ENCODE measurements at regions not wholly inside any gene's neighbourhood (a gene's known extent, or its start where the extent isn't known, plus 50 kb on each side); places are given as distances from the start of the nearest gene placed in this dataset.

DNA sequence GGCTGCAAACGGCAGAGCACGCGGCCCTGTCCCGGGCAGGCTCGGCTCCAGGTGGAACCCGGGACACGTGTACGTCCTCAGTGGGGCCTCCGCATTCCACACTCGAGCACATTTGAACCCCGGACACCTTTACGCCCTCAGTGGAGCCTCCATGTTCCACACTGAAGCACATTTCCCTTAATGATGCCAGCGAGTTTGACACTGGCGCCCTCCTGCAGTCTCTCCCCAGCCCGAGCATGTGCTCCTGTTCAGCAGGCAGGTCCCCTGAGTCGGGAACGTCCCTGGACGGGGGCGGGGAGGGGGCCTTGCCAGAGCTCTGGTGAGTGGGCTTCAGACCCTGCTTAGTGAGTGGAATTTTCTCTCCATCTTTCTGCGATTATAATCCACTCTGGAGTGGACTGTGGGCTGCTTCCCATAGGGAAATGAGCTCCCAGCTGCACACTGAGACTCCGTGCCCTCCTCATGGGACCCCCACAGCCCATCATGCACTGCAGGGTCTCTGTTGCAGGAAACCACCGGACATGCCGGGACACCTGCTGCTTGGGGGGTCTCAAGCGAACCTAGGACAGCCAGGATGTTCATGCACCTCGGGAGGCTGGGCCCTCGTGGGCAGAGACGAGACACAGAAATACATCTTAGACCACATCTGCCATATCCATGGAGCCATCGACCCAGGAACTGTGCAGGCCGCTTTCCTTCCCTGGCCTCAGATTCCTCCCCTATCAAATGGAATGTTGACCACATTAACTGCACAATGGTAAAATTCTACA is 70.3 kb upstream of the SNTG2 start:
- TF ChIP-seq CTCF (IDR thresholded peaks at IDR 0.05; ENCODE audit: low read depth, low read length) = no peak

GRCh38 chr2:879540-879939 is 71.1 kb upstream of the SNTG2 start:
- Histone ChIP-seq H3K4me3 (ENCODE audit: low read depth, low read length) (no peak overlapping the region), H3K4me1 (no peaks in the 10 kb centered on the region), H3K36me3 (no peaks in the 10 kb centered on the region), H3K9me3 (no peaks in the 10 kb centered on the region), H3K27me3 (no peaks in the 10 kb centered on the region)
- DNase-seq = no peak
- no peak for TF ChIP-seq CTCF (IDR thresholded peaks at IDR 0.05; ENCODE audit: low read depth, low read length)

More for the DNA sequence above, 70.3 kb upstream of the SNTG2 start:
- no peaks in the 10 kb centered on the region for H3K36me3 ChIP-seq
- H3K9me3 ChIP-seq = no peaks in the 10 kb centered on the region
- DNase-seq = no peak
- no peaks in the 10 kb centered on the region for H3K4me1 ChIP-seq
- no peaks in the 10 kb centered on the region for H3K27me3 ChIP-seq
- no peak overlapping the region for H3K4me3 ChIP-seq (ENCODE audit: low read depth, low read length)

- no peaks in the 10 kb centered on the region for H3K4me1 ChIP-seq
- no peak overlapping the region for H3K4me3 ChIP-seq (ENCODE audit: low read depth, low read length)
- H3K27me3 ChIP-seq = no peaks in the 10 kb centered on the region
- no peak for TF ChIP-seq CTCF (IDR thresholded peaks at IDR 0.05; ENCODE audit: low read depth, low read length)
- H3K9me3 ChIP-seq = no peaks in the 10 kb centered on the region
- H3K36me3 ChIP-seq = no peaks in the 10 kb centered on the region
- DNase-seq = no peak
Observed at GRCh38 chr2:878245-878930, 72.3 kb upstream of the SNTG2 start.

DNA sequence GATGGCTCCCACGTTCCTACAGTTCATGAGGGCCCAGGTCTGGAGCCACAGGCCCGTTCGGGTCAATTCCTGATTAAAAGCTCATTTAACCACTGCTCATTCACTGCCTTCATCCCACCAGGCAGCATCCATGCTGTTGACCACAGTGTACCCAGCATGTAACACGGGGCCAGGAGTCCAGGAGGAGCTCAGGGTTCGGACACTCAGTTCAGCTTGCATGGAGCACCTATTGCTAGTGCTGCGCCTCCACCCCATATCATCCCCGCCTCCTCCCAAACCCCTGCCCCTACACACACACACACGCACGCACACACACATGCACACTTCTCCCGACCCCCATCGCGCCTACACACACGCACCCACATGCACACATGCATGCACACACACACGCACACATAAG is 72.9 kb upstream of the SNTG2 start:
- no peak for DNase-seq
- TF ChIP-seq CTCF (IDR thresholded peaks at IDR 0.05; ENCODE audit: low read depth, low read length) = no peak
- no peaks in the 10 kb centered on the region for H3K36me3 ChIP-seq
- H3K9me3 ChIP-seq = no peaks in the 10 kb centered on the region
- no peaks in the 10 kb centered on the region for H3K27me3 ChIP-seq
- H3K4me3 ChIP-seq (ENCODE audit: low read depth, low read length) = no peak overlapping the region
- H3K4me1 ChIP-seq = no peaks in the 10 kb centered on the region

- Histone ChIP-seq H3K36me3 (no peaks in the 10 kb centered on the region), H3K4me3 (ENCODE audit: low read depth, low read length) (no peak overlapping the region), H3K4me1 (no peaks in the 10 kb centered on the region), H3K9me3 (no peaks in the 10 kb centered on the region), H3K27me3 (no peaks in the 10 kb centered on the region)
- no peak for DNase-seq
- no peak for TF ChIP-seq CTCF (IDR thresholded peaks at IDR 0.05; ENCODE audit: low read depth, low read length)
Observed at GRCh38 chr2:875687-876615, 74.7 kb upstream of the SNTG2 start.

Measured in BE2C (cell line).